ENCODE measurements at regions not wholly inside any gene's neighbourhood (a gene's known extent, or its start where the extent isn't known, plus 50 kb on each side); places are given as distances from the start of the nearest gene placed in this dataset.
"Not testable (repeated sequence)": the region's sequence is repeated elsewhere in the genome, so short reads cannot be mapped to it uniquely, and the experiment has no call there.

DNA sequence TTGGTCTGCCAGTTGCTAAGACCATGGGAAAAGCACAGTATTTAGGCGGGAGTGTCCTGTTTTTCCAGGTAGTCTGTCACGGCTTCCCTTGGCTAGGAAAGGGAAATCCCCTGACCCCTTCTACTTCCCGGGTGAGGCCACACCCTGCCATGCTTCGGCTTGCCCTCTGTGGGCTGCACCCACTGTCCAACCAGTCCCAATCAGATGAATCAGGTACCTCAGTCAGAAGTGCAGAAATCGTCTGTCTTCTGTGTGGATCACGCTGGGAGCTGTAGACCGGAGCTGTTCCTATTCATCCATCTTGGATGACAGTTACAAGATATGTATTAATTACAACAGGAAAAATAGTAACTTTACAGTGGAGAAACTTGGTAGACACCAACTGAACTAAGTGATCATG is 188.2 kb downstream of the TPBG start:
- no peak for TF ChIP-seq CTCF (IDR thresholded peaks at IDR 0.05; ENCODE audit: low read depth, low read length)
- H3K4me3 ChIP-seq (ENCODE audit: low read depth, low read length): no peak overlapping the region

DNA sequence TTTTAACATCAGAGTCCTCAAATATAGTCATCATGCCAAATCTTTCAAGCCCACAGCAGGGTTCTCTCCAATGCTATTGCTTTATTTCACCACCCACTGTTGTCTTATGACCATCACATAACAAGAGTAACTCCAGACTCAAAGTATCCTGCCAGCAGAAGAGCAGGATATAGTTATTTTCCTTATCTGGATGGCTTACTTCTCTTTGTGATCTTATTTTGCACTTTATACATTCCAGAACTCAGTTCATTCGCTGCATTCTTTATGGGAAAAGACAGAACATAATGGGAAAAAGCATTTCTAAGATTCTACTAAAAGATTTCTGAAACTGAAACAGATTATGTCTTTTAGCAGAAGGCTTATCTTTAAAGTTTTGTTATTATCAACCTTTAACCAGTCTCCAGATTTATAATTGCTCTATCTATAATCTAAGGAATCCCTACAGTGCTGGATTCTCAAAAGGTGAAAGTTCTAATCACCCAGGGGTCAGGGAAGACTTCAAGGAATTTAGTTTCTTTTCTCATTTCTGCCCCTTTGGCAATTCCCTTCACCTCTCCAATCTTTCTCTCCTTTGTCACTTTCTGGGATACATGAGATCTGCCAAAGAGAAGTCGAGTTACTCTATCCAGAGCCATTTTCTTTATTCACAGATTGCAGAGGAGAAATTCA is 190.4 kb downstream of the TPBG start:
- no peaks in the 10 kb centered on the region for H3K27me3 ChIP-seq
- H3K9me3 ChIP-seq: no peaks in the 10 kb centered on the region
- H3K4me3 ChIP-seq (ENCODE audit: low read depth, low read length): no peak overlapping the region
- TF ChIP-seq CTCF (IDR thresholded peaks at IDR 0.05; ENCODE audit: low read depth, low read length): no peak
- H3K36me3 ChIP-seq: no peaks in the 10 kb centered on the region
- DNase-seq: no peak
- H3K4me1 ChIP-seq: no peaks in the 10 kb centered on the region

More for the DNA sequence above, 188.2 kb downstream of the TPBG start:
- H3K27me3 ChIP-seq: no peaks in the 10 kb centered on the region
- no peaks in the 10 kb centered on the region for H3K36me3 ChIP-seq
- H3K9me3 ChIP-seq: no peaks in the 10 kb centered on the region
- DNase-seq: no peak
- H3K4me1 ChIP-seq: no peaks in the 10 kb centered on the region

DNA sequence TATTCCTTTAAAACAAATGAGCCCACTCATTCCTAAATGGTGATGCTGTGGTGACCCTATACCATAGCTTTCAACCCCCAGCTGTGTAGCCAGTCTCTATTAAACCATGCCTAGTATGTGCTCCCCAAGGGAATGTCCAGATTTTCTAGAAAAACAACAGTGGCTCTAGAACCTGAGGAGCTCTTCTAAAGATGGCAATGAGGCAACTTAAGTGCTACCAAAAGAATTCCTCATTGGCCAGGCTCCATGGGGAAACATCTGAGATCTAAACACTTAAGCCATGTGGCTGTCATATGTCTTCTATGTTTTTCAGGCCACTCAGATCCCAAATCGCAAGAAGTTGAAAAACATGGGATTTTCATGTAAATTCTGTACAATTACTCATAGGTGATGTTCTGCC is 191.0 kb downstream of the TPBG start:
- DNase-seq: no peak

DNA sequence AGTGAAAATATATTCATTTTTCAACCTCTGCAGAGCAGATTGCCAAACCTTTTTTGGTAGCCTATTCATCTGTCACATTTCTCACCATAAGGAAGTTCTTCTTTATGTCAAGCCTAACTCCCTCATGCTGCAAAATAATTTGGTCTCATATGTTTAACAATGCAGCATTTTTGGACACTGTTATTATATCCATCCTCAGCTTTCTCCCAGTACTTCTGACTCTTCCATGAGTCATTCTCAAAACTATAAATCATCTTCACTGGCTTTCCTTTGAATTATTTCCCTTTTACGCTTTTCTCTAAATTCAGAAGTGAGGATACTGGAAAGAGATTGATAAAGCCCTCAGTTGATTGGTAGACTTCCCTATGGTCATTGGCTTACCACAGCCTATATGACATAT is 192.2 kb downstream of the TPBG start:
- Histone ChIP-seq H3K4me1 (no peaks in the 10 kb centered on the region), H3K9me3 (no peaks in the 10 kb centered on the region), H3K27me3 (no peaks in the 10 kb centered on the region), H3K36me3 (no peaks in the 10 kb centered on the region), H3K4me3 (ENCODE audit: low read depth, low read length) (no peak overlapping the region)
- no peak for DNase-seq
- no peak for TF ChIP-seq CTCF (IDR thresholded peaks at IDR 0.05; ENCODE audit: low read depth, low read length)

More for the DNA sequence above, 191.0 kb downstream of the TPBG start:
- Histone ChIP-seq H3K36me3 (no peaks in the 10 kb centered on the region), H3K4me3 (ENCODE audit: low read depth, low read length) (no peak overlapping the region), H3K9me3 (no peaks in the 10 kb centered on the region), H3K4me1 (no peaks in the 10 kb centered on the region), H3K27me3 (no peaks in the 10 kb centered on the region)
- TF ChIP-seq CTCF (IDR thresholded peaks at IDR 0.05; ENCODE audit: low read depth, low read length): no peak

- not testable (repeated sequence) for H3K4me3 ChIP-seq (ENCODE audit: low read depth, low read length)
These were observed 194.9 kb downstream of the TPBG start for GRCh38 chr6:82558531-82558930.

GRCh38 chr6:82567621-82568020 is 204.0 kb downstream of the TPBG start:
- DNase-seq: no peak
- TF ChIP-seq CTCF (IDR thresholded peaks at IDR 0.05; ENCODE audit: low read depth, low read length): no peak
- Histone ChIP-seq H3K36me3 (no peaks in the 10 kb centered on the region), H3K27me3 (no peaks in the 10 kb centered on the region), H3K4me1 (no peaks in the 10 kb centered on the region), H3K4me3 (ENCODE audit: low read depth, low read length) (no peak overlapping the region), H3K9me3 (no peaks in the 10 kb centered on the region)

More at GRCh38 chr6:82558531-82558930, 194.9 kb downstream of the TPBG start:
- not testable (repeated sequence) for H3K27me3 ChIP-seq, H3K4me1 ChIP-seq, H3K36me3 ChIP-seq, DNase-seq, H3K9me3 ChIP-seq

Data from BE2C (cell line).